ENCODE measurements at regions not wholly inside any gene's neighbourhood (a gene's known extent, or its start where the extent isn't known, plus 50 kb on each side); places are given as distances from the start of the nearest gene placed in this dataset.

GRCh38 chr9:79073201-79073600 is 498.6 kb upstream of the TLE4 start:
- no peak for TF ChIP-seq CTCF (conservative IDR thresholded peaks at IDR 0.05 in 1 of 2, IDR thresholded peaks at IDR 0.05 in 1 of 2; ENCODE audit: low read depth in 1 of 2, low read length in 2 of 2)
- no peak for TF ChIP-seq EZH2 (IDR thresholded peaks at IDR 0.05; ENCODE audit: low read length, missing control alignments)
